H9 (cell line): ENCODE measurements at regions not wholly inside any gene's neighbourhood (a gene's known extent, or its start where the extent isn't known, plus 50 kb on each side); places are given as distances from the start of the nearest gene placed in this dataset.

Source experiments
- DNase-seq: peaks from one replicate; pipeline ENCODE4 v3.0.0-alpha.2; 2017
- H2AFZ ChIP-seq: one replicate; pipeline ENCODE4 v1.6.1; 2013; ENCODE audit warnings: mild to moderate bottlenecking, low read length, control low read depth, moderate library complexity
- H2AK5ac ChIP-seq: 2 replicates; pipeline ENCODE4 v1.6.1; 2013; ENCODE audit warnings: low read length, control low read depth, mixed read lengths; ENCODE audit not compliant: insufficient read length
- H2BK120ac ChIP-seq: one replicate; pipeline ENCODE4 v1.6.1; 2013; ENCODE audit warnings: low read depth, mild to moderate bottlenecking, low read length, control low read depth, inconsistent platforms; ENCODE audit not compliant: poor library complexity, severe bottlenecking
- H2BK12ac ChIP-seq: 2 replicates; pipeline ENCODE4 v1.6.1; 2013; ENCODE audit warnings: low read length, control low read depth, mixed read lengths, low read depth; ENCODE audit not compliant: insufficient read length
- H2BK15ac ChIP-seq: 2 replicates; pipeline ENCODE4 v1.6.1; 2013; ENCODE audit warnings: low read depth, low read length, control low read depth
- H2BK20ac ChIP-seq: one replicate; pipeline ENCODE4 v1.6.1; 2013; ENCODE audit warnings: low read depth, mild to moderate bottlenecking, low read length, control low read depth, inconsistent platforms; ENCODE audit not compliant: poor library complexity, severe bottlenecking
- H2BK5ac ChIP-seq: 2 replicates; pipeline ENCODE4 v1.6.1; 2013; ENCODE audit warnings: low read length, control low read depth, mixed read lengths; ENCODE audit not compliant: insufficient read length
- H3K14ac ChIP-seq: 2 replicates; pipeline ENCODE4 v1.6.1; 2013; ENCODE audit warnings: low read length, control low read depth; ENCODE audit not compliant: insufficient read depth
- H3K18ac ChIP-seq: 2 replicates; pipeline ENCODE4 v1.6.1; 2013; ENCODE audit warnings: low read depth, mild to moderate bottlenecking, mixed read lengths, low read length, control low read depth; ENCODE audit not compliant: insufficient read length
- H3K23ac ChIP-seq: 2 replicates; pipeline ENCODE4 v1.6.1; 2013; ENCODE audit warnings: low read length, control low read depth, mixed read lengths, low read depth; ENCODE audit not compliant: insufficient read length
- H3K23me2 ChIP-seq: 2 replicates; pipeline ENCODE4 v1.6.1; 2013; ENCODE audit warnings: low read depth, mild to moderate bottlenecking, mixed read lengths, low read length, control low read depth; ENCODE audit not compliant: insufficient read length, poor library complexity, severe bottlenecking
- H3K27ac ChIP-seq: 2 replicates; pipeline ENCODE4 v1.5.1; 2013; ENCODE audit warnings: low read length, control low read depth, mixed read lengths, low read depth; ENCODE audit not compliant: insufficient read length
- H3K27me3 ChIP-seq: 2 replicates; pipeline ENCODE4 v1.6.1; 2013; ENCODE audit warnings: low read length, control low read depth, inconsistent platforms; ENCODE audit not compliant: insufficient read depth
- H3K4ac ChIP-seq: 2 replicates; pipeline ENCODE4 v1.6.1; 2013; ENCODE audit warnings: low read depth, mild to moderate bottlenecking, control low read depth, inconsistent platforms, low read length, moderate library complexity
- H3K4me1 ChIP-seq: 2 replicates; pipeline ENCODE4 v1.6.1; 2013; ENCODE audit warnings: low read length, control low read depth, inconsistent platforms; ENCODE audit not compliant: insufficient read depth
- H3K4me2 ChIP-seq: 2 replicates; pipeline ENCODE4 v1.6.1; 2013; ENCODE audit warnings: low read length, control low read depth, mixed read lengths; ENCODE audit not compliant: insufficient read length, insufficient read depth
- H3K56ac ChIP-seq: 2 replicates; pipeline ENCODE4 v1.6.1; 2013; ENCODE audit warnings: low read depth, mild to moderate bottlenecking, mixed read lengths, low read length, control low read depth; ENCODE audit not compliant: insufficient read length
- H3K79me1 ChIP-seq: 2 replicates; pipeline ENCODE4 v1.6.1; 2013; ENCODE audit warnings: low read depth, mild to moderate bottlenecking, moderate library complexity, low read length, control low read depth, inconsistent platforms; ENCODE audit not compliant: insufficient read depth, poor library complexity, severe bottlenecking
- H3K79me2 ChIP-seq: 2 replicates; pipeline ENCODE4 v1.6.1; 2013; ENCODE audit warnings: low read length, control low read depth, inconsistent platforms; ENCODE audit not compliant: insufficient read depth
- H3K9ac ChIP-seq: 2 replicates; pipeline ENCODE4 v1.6.1; 2013; ENCODE audit warnings: low read length, control low read depth, mixed read lengths; ENCODE audit not compliant: insufficient read length; ENCODE audit errors: extremely low read depth
- H3K9me3 ChIP-seq: one replicate; pipeline ENCODE4 v1.6.1; 2013; ENCODE audit warnings: low read depth, low read length, inconsistent platforms; ENCODE audit not compliant: control insufficient read depth
- H3T11ph ChIP-seq: one replicate; pipeline ENCODE4 v1.6.1; 2013; ENCODE audit warnings: mild to moderate bottlenecking, low read length, control low read depth, inconsistent platforms
- H4K20me1 ChIP-seq: one replicate; pipeline ENCODE4 v1.6.1; 2013; ENCODE audit not compliant: control insufficient read depth, insufficient read length, insufficient read depth
- H4K5ac ChIP-seq: 2 replicates; pipeline ENCODE4 v1.6.1; 2013; ENCODE audit warnings: low read depth, mild to moderate bottlenecking, mixed read lengths, low read length, control low read depth; ENCODE audit not compliant: insufficient read length
- H4K8ac ChIP-seq: replicated peaks from 2 replicates; pipeline ENCODE4 v1.6.1; 2013; ENCODE audit warnings: low read length, control low read depth, mixed read lengths, low read depth; ENCODE audit not compliant: insufficient read length
- H4K91ac ChIP-seq: 2 replicates; pipeline ENCODE4 v1.6.1; 2013; ENCODE audit warnings: low read depth, mild to moderate bottlenecking, moderate library complexity, mixed read lengths, low read length, control low read depth; ENCODE audit not compliant: insufficient read length
- H3K27ac Mint-ChIP-seq, 3 experiments: 2 replicates in 2 of 3; 3 replicates in 1 of 3; pipeline ENCODE4 v1.8.0; 2020 to 2021; ENCODE audit warnings: mixed read lengths in 3 of 3, mild to moderate bottlenecking in 1 of 3, moderate library complexity in 1 of 3
- H3K27me3 Mint-ChIP-seq: 2 replicates; pipeline ENCODE4 v1.8.0; 2021; ENCODE audit warnings: low read depth, mild to moderate bottlenecking, moderate library complexity, mixed read lengths
- H3K36me3 Mint-ChIP-seq, 3 experiments: 2 replicates in 2 of 3; 3 replicates in 1 of 3; pipeline ENCODE4 v1.8.0; 2020 to 2021; ENCODE audit warnings: low read depth in 3 of 3, mixed read lengths in 3 of 3; ENCODE audit not compliant: insufficient read depth in 1 of 3
- H3K4me1 Mint-ChIP-seq, 2 experiments: 2 replicates each; pipeline ENCODE4 v1.8.0; 2020; ENCODE audit warnings: mixed read lengths in 2 of 2
- H3K4me3 Mint-ChIP-seq, 2 experiments: 2 replicates in 1 of 2; 3 replicates in 1 of 2; pipeline ENCODE4 v1.8.0; 2020 to 2021; ENCODE audit warnings: mild to moderate bottlenecking in 2 of 2, mixed read lengths in 2 of 2, moderate library complexity in 1 of 2
- H3K9me3 Mint-ChIP-seq, 2 experiments: 2 replicates in 1 of 2; 3 replicates in 1 of 2; pipeline ENCODE4 v1.8.0; 2020; ENCODE audit warnings: mild to moderate bottlenecking in 2 of 2, mixed read lengths in 2 of 2, moderate library complexity in 1 of 2
- WGBS: extraction: QIAGEN DNeasy Blood & Tissue Kit; methylation state at CpG from one replicate; pipeline ENCODE4 v1.1.7; 2013; ENCODE audit warnings: missing lambda C conversion rate, low lambda C conversion rate, mixed read lengths; ENCODE audit not compliant: insufficient read length; ENCODE audit errors: extremely low coverage; 5-methylcytosine and 5-hydroxymethylcytosine counted together
- TF ChIP-seq, protein P1 (sequence below): fragments of 200-600 bp; sonication (generic); conservative IDR thresholded peaks from 3 replicates; pipeline ENCODE4 v1.8.0; 2021; ENCODE audit warnings: antibody characterized with exemption, mild to moderate bottlenecking

DNA sequence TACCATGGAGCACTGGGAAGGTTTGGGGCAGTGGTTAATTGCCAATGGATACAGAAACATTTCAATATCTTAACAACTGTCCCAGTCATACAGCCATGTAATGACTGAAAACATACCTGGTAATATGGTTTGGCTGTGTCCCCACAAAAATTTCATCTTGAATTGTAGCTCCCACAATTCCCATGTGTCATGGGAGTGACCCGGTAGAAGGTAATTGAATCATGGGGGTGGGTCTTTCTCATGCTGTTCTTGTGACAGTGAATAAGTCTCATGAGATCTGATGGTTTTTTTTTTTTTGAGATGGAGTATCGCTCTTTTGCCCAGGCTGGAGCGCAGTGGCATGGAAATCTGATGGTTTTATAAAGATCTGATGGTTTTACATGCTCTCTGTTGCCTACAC, 284.4 kb downstream of the TCF7L2 start:
- H3K36me3 Mint-ChIP-seq, result no peaks in the 10 kb centered on the region
- Histone ChIP-seq H3K9me3 (no peaks in the 10 kb centered on the region), H3K56ac (no peak overlapping the region)

More for the DNA sequence above, 284.4 kb downstream of the TCF7L2 start:
- Histone ChIP-seq H2BK15ac (no peak overlapping the region), H4K91ac (no peak overlapping the region), H2BK20ac (no peak overlapping the region), H2BK12ac (no peak overlapping the region), H3K14ac (no peak overlapping the region), H3K79me2 (no peaks in the 10 kb centered on the region), H2AK5ac (no peak overlapping the region), H3K18ac (no peak overlapping the region), H3K4me1 (no peaks in the 10 kb centered on the region), H3K27ac (no peak overlapping the region), H3K27me3 (no peaks in the 10 kb centered on the region), H3K79me1 (no peaks in the 10 kb centered on the region), H4K20me1 (no peaks in the 10 kb centered on the region), H3K9ac (no peak overlapping the region), H2AFZ (no peak overlapping the region), H4K8ac (no peak overlapping the region), H4K5ac (no peak overlapping the region), H2BK5ac (no peak overlapping the region), H2BK120ac (no peak overlapping the region), H3K23me2 (no peaks in the 10 kb centered on the region), H3K23ac (no peak overlapping the region), H3T11ph (no peak overlapping the region), H3K4ac (no peak overlapping the region), H3K4me2 (no peak overlapping the region)
- no peak overlapping the region for H3K4me3 Mint-ChIP-seq
- H3K9me3 Mint-ChIP-seq, result no peaks in the 10 kb centered on the region; a peak in 1 of 5 replicates
- H3K4me1 Mint-ChIP-seq, result peaks cover 7 to 12% of the 10 kb centered on the region in 2 experiments
- WGBS, result no CpG with 5 or more reads among the region's 3 CpGs
- H3K27ac Mint-ChIP-seq, result no peak overlapping the region; a peak in 1 of 7 replicates
- peaks cover 5% of the 10 kb centered on the region; the same call in 1 of the 2 replicates for H3K27me3 Mint-ChIP-seq
- TF ChIP-seq, protein P1, sequence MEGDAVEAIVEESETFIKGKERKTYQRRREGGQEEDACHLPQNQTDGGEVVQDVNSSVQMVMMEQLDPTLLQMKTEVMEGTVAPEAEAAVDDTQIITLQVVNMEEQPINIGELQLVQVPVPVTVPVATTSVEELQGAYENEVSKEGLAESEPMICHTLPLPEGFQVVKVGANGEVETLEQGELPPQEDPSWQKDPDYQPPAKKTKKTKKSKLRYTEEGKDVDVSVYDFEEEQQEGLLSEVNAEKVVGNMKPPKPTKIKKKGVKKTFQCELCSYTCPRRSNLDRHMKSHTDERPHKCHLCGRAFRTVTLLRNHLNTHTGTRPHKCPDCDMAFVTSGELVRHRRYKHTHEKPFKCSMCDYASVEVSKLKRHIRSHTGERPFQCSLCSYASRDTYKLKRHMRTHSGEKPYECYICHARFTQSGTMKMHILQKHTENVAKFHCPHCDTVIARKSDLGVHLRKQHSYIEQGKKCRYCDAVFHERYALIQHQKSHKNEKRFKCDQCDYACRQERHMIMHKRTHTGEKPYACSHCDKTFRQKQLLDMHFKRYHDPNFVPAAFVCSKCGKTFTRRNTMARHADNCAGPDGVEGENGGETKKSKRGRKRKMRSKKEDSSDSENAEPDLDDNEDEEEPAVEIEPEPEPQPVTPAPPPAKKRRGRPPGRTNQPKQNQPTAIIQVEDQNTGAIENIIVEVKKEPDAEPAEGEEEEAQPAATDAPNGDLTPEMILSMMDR, result no peak
- DNase-seq, result no peak
